Ovary (tissue), 7 donors: ENCODE measurements at regions not wholly inside any gene's neighbourhood (a gene's known extent, or its start where the extent isn't known, plus 50 kb on each side); places are given as distances from the start of the nearest gene placed in this dataset. TPM values are rescaled to one million over a fixed set of nuclear protein-coding genes. Genes with fewer than 3 reads are reported as not detected.

Experiments used
- DNase-seq, 5 donors: peaks; one replicate each; pipeline ENCODE4 v3.0.0-alpha.2; 2019 to 2020
- H3K27ac ChIP-seq, 2 donors: fragments of 200-600 bp; one replicate each; pipeline versions ENCODE4 v1.5.1 to v1.8.0; 2019 to 2022
- H3K27me3 ChIP-seq: fragments of 200-600 bp; one replicate; pipeline ENCODE4 v1.8.0; 2022
- H3K36me3 ChIP-seq: fragments of 200-600 bp; sonication (generic); one replicate; pipeline ENCODE4 v1.5.1; 2019
- H3K4me1 ChIP-seq: one replicate; pipeline ENCODE4 v1.8.1; 2013; ENCODE audit warnings: mild to moderate bottlenecking, moderate library complexity; ENCODE audit not compliant: insufficient read depth
- H3K4me3 ChIP-seq: fragments of 200-600 bp; sonication (generic); one replicate; pipeline ENCODE4 v1.5.1; 2017
- H3K9me3 ChIP-seq, 2 donors: fragments of 200-600 bp in 1 of 2; sonication (generic) in 1 of 2; one replicate each; pipeline versions ENCODE4 v1.5.1 to v1.8.1; 2013 to 2019; ENCODE audit warnings: mild to moderate bottlenecking in 1 of 2, moderate library complexity in 1 of 2
- CTCF ChIP-seq, 3 donors: fragments of 450-650 bp in 2 of 3; fragments of 200-600 bp in 1 of 3; IDR thresholded peaks; one replicate each; pipeline versions ENCODE4 v1.5.1 to v1.8.0; 2016 to 2022; ENCODE audit warnings: antibody characterized with exemption in 3 of 3, mild to moderate bottlenecking in 1 of 3
- EP300 ChIP-seq: sonication (generic); formaldehyde crosslinking; IDR thresholded peaks from one replicate; pipeline ENCODE4 v1.6.1; 2017; ENCODE audit warnings: antibody characterized with exemption
- POLR2A ChIP-seq: fragments of 450-650 bp; IDR thresholded peaks from one replicate; pipeline ENCODE4 v1.6.1; 2017; ENCODE audit warnings: antibody characterized with exemption, mild to moderate bottlenecking, moderate library complexity
- WGBS, 3 donors: extraction: QIAGEN DNeasy Blood & Tissue Kit in 1 of 3; methylation state at CpG; one replicate each; pipeline versions ENCODE4 v1.1.5 to v1.1.7; 2013 to 2017; 5-methylcytosine and 5-hydroxymethylcytosine counted together
- intact Hi-C, 4 donors: fragments of 100-400 bp; cut with DNase I; formaldehyde crosslinking; loops; one replicate each; pipeline versions ENCODE4 v1.11.0 to v1.15.1; 2022 to 2023
- small RNA-seq: library from RNA; depleted of rRNA; stranded (forward); fragments of <200 nt; gene quantifications from one replicate; pipeline ENCODE3, GENCODE V24; 2016
- donor health status: DM: no; HTN: no; CAD: no; lungs with moderate emphysema.
- donor health status: DM: no; HTN: no; CAD: no.
- donor health status: Bipolar disorder and iron deficiency.
- donor health status: DM: no; HTN: no; CAD: no.
- donor health status: DM: yes; HTN: yes; CAD: no.

GRCh38 chr6:102313699-102314098 lies 920.2 kb downstream of the GRIK2 start:
- 66 to 67% (median 67%) methylated on average over 1 of the region's 1 CpG for WGBS, 3 donors
- no peak overlapping the region for H3K4me3 ChIP-seq
- H3K4me1 ChIP-seq: no peaks in the 10 kb centered on the region
- TF ChIP-seq CTCF (IDR thresholded peaks at IDR 0.05) (no peak), POLR2A (no peak), EP300 (no peak)
- intact Hi-C loops: no loop called here
- no peaks in the 10 kb centered on the region for H3K27me3 ChIP-seq
- DNase-seq: no peak
- H3K36me3 ChIP-seq: no peaks in the 10 kb centered on the region
- no peak overlapping the region for H3K27ac ChIP-seq
- H3K9me3 ChIP-seq: no peaks in the 10 kb centered on the region

- Histone ChIP-seq H3K27ac (no peak overlapping the region), H3K9me3 (no peaks in the 10 kb centered on the region), H3K27me3 (no peaks in the 10 kb centered on the region), H3K4me3 (no peak overlapping the region), H3K4me1 (no peaks in the 10 kb centered on the region), H3K36me3 (no peaks in the 10 kb centered on the region)
- TF ChIP-seq EP300 (no peak), CTCF (IDR thresholded peaks at IDR 0.05) (no peak)
- WGBS, 3 donors: 87 to 92% (median 88%) methylated on average over 1 of the region's 1 CpG
- DNase-seq: no peak
- intact Hi-C loops: no loop called here
Measured at GRCh38 chr6:102309700-102310099, 916.2 kb downstream of the GRIK2 start.

GRCh38 chr6:102300350-102300749 lies 906.8 kb downstream of the GRIK2 start:
- no peaks in the 10 kb centered on the region for H3K4me1 ChIP-seq
- H3K4me3 ChIP-seq: no peak overlapping the region
- H3K27ac ChIP-seq: no peak overlapping the region
- WGBS, 3 donors: 83 to 90% (median 85%) methylated on average over 3 of the region's 3 CpGs
- no peaks in the 10 kb centered on the region for H3K9me3 ChIP-seq
- intact Hi-C loops: no loop called here
- DNase-seq: no peak
- no peaks in the 10 kb centered on the region for H3K36me3 ChIP-seq
- no peaks in the 10 kb centered on the region for H3K27me3 ChIP-seq
- TF ChIP-seq POLR2A (no peak), CTCF (IDR thresholded peaks at IDR 0.05) (no peak), EP300 (no peak)

- TF ChIP-seq EP300 (no peak), POLR2A (no peak), CTCF (IDR thresholded peaks at IDR 0.05) (no peak)
- intact Hi-C loops: no loop called here
- Histone ChIP-seq H3K4me1 (no peaks in the 10 kb centered on the region), H3K9me3 (no peaks in the 10 kb centered on the region), H3K36me3 (no peaks in the 10 kb centered on the region), H3K27me3 (no peaks in the 10 kb centered on the region), H3K27ac (no peak overlapping the region), H3K4me3 (no peak overlapping the region)
- DNase-seq: no peak
Measured at GRCh38 chr6:102298051-102298450, 904.5 kb downstream of the GRIK2 start.

Small RNA genes lying in the stretch of these regions (small RNA-seq; reads per million reads assigned to genes)
- not detected for gene RF00438
